ENCODE measurements at regions not wholly inside any gene's neighbourhood (a gene's known extent, or its start where the extent isn't known, plus 50 kb on each side); places are given as distances from the start of the nearest gene placed in this dataset.

DNA sequence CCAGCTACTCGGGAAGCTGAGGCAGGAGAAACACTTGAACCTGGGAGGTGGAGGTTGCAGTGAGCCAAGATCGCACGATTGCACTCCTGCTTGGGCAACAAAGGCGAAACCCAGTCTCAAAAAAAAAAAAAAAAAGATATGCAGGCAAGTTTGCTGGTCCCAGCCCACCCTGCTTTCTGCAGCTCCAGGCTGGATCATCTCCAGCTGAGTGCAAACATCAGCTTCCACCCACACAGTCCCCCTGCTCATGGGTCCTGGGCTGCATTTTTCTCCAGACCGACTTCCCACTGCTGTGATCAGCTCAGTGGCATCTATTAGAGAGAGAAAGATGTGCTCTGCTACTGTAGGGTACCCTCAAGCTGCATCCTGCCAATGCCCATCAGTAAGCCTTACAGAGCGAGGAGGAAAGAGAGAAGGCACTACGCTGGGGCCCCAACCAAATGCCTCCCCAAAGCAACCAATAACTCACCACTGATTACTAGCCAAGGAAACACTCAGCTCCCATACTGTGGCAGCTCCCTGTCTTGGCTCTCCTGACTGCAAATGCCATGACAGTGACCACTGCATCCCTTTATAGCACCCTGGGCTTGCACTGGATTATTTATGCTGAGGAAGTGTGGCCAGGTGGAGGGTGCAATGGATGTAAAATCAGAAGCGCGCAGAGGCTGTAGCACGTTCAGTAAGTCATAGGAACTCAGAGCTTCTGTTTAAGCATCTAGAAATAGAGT is 170.9 kb upstream of the ZNF507 start:
- ATAC-seq (ENCODE audit: low read depth) (no peak), DNase-seq (no peak)
- no peak overlapping the region for H3K9ac ChIP-seq (ENCODE audit: low read depth, low read length)
- no peak overlapping the region for H3K18ac ChIP-seq (ENCODE audit: low read depth, low read length)
- no peak overlapping the region for H3K23ac ChIP-seq (ENCODE audit: low read depth, low read length)
- H2AFZ ChIP-seq (replicated peaks; ENCODE audit: low read length, poor library complexity): no peak overlapping the region
- in situ Hi-C loops (cut with MboI; ENCODE audit: low sequenced_read_pairs) (no loop called here), dilution Hi-C loops (cut with HindIII; ENCODE audit: low sequenced_read_pairs, unreplicated experiment) (no loop called here), intact Hi-C loops (cut with micrococcal nuclease) (no loop called here)
- H2BK20ac ChIP-seq (ENCODE audit: low read depth, low read length): no peak overlapping the region
- CTCF ChIA-PET: no interaction called here
- no peak overlapping the region for H3K27ac ChIP-seq (ENCODE audit: insufficient read depth, low read length)
- 60% methylated on average over 3 of the region's 10 CpGs; no CpG with 5 or more reads in 1 of the 2 experiments for WGBS, 2 experiments (ENCODE audit: extremely low coverage in 2 of 2, insufficient read length in 1 of 2)
- H4K8ac ChIP-seq (ENCODE audit: low read depth in 2 of 2, low read length in 2 of 2): no peak overlapping the region
- H3K4me1 ChIP-seq (ENCODE audit: control insufficient read depth, insufficient read depth, low read length): no peaks in the 10 kb centered on the region
- H4K20me1 ChIP-seq (ENCODE audit: insufficient read depth, low read length): no peaks in the 10 kb centered on the region
- H3K9me3 ChIP-seq (ENCODE audit: control insufficient read depth, insufficient read depth, low read length): no peaks in the 10 kb centered on the region
- no peak overlapping the region for H4K5ac ChIP-seq (ENCODE audit: low read depth, low read length)
- H3K27me3 ChIP-seq (ENCODE audit: control insufficient read depth, insufficient read depth, low read length): no peaks in the 10 kb centered on the region
- no peaks in the 10 kb centered on the region for H3K36me3 ChIP-seq (ENCODE audit: control insufficient read depth, insufficient read depth, low read length)
- no peak overlapping the region for H2BK120ac ChIP-seq (ENCODE audit: low read depth, low read length)
- H3K4ac ChIP-seq (ENCODE audit: low read depth, low read length): no peak overlapping the region
- H3K79me1 ChIP-seq (ENCODE audit: low read depth in 1 of 2, low read length in 2 of 2): no peaks in the 10 kb centered on the region
- H3K4me2 ChIP-seq (ENCODE audit: low read depth, low read length): no peak overlapping the region
- no peak overlapping the region for H2AK5ac ChIP-seq (ENCODE audit: low read depth, low read length)
- H3K56ac ChIP-seq (ENCODE audit: extremely low read depth, insufficient read depth, low read length): no peak overlapping the region
- no peak overlapping the region for H4K91ac ChIP-seq (ENCODE audit: insufficient read depth, low read depth, low read length)
- H2AK9ac ChIP-seq (replicated peaks; ENCODE audit: low read depth, low read length, poor library complexity): no peak overlapping the region
- no peak for TF ChIP-seq RCOR1 (IDR thresholded peaks at IDR 0.05; ENCODE audit: insufficient replicate concordance, low read length)
- no peak for TF ChIP-seq RFX5 (IDR thresholded peaks at IDR 0.05; ENCODE audit: low read depth, low read length)
- TF ChIP-seq MAZ (IDR thresholded peaks at IDR 0.05; ENCODE audit: borderline replicate concordance, low read depth, low read length): no peak
- TF ChIP-seq, protein P1, sequence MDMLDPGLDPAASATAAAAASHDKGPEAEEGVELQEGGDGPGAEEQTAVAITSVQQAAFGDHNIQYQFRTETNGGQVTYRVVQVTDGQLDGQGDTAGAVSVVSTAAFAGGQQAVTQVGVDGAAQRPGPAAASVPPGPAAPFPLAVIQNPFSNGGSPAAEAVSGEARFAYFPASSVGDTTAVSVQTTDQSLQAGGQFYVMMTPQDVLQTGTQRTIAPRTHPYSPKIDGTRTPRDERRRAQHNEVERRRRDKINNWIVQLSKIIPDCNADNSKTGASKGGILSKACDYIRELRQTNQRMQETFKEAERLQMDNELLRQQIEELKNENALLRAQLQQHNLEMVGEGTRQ (IDR thresholded peaks at IDR 0.05; ENCODE audit: low read depth, low read length): no peak
- TF ChIP-seq NFE2L2 (IDR thresholded peaks at IDR 0.05; ENCODE audit: low read depth, low read length): no peak
- no peak for TF ChIP-seq MAFK (IDR thresholded peaks at IDR 0.05; ENCODE audit: low read depth, low read length)
- TF ChIP-seq FOS (IDR thresholded peaks at IDR 0.05; ENCODE audit: low read depth, low read length): no peak
- TF ChIP-seq BHLHE40 (IDR thresholded peaks at IDR 0.05; ENCODE audit: low read depth, low read length): no peak
- TF ChIP-seq POLR2A (IDR thresholded peaks at IDR 0.05; ENCODE audit: low read depth, low read length): no peak
- TF ChIP-seq, protein P2, sequence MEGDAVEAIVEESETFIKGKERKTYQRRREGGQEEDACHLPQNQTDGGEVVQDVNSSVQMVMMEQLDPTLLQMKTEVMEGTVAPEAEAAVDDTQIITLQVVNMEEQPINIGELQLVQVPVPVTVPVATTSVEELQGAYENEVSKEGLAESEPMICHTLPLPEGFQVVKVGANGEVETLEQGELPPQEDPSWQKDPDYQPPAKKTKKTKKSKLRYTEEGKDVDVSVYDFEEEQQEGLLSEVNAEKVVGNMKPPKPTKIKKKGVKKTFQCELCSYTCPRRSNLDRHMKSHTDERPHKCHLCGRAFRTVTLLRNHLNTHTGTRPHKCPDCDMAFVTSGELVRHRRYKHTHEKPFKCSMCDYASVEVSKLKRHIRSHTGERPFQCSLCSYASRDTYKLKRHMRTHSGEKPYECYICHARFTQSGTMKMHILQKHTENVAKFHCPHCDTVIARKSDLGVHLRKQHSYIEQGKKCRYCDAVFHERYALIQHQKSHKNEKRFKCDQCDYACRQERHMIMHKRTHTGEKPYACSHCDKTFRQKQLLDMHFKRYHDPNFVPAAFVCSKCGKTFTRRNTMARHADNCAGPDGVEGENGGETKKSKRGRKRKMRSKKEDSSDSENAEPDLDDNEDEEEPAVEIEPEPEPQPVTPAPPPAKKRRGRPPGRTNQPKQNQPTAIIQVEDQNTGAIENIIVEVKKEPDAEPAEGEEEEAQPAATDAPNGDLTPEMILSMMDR (conservative IDR thresholded peaks at IDR 0.05; ENCODE audit: low read depth, low read length): no peak
- TF ChIP-seq CEBPB (IDR thresholded peaks at IDR 0.05; ENCODE audit: low read depth, low read length): no peak
- TF ChIP-seq, protein P3, sequence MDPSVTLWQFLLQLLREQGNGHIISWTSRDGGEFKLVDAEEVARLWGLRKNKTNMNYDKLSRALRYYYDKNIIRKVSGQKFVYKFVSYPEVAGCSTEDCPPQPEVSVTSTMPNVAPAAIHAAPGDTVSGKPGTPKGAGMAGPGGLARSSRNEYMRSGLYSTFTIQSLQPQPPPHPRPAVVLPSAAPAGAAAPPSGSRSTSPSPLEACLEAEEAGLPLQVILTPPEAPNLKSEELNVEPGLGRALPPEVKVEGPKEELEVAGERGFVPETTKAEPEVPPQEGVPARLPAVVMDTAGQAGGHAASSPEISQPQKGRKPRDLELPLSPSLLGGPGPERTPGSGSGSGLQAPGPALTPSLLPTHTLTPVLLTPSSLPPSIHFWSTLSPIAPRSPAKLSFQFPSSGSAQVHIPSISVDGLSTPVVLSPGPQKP (IDR thresholded peaks at IDR 0.05; ENCODE audit: borderline replicate concordance, low read depth, low read length): no peak
- no TSS peak for BruUV-seq (replicated peaks)
- no peak overlapping the region for H2BK15ac ChIP-seq (ENCODE audit: low read depth, low read length)
- H3K14ac ChIP-seq (replicated peaks; ENCODE audit: low read depth, low read length): no peak overlapping the region
- POLR2A ChIA-PET (ENCODE audit: unreplicated experiment): no interaction called here
- H3K9me1 ChIP-seq (ENCODE audit: insufficient read depth, low read length): no peaks in the 10 kb centered on the region
- H2BK5ac ChIP-seq (ENCODE audit: low read depth, low read length, poor library complexity, severe bottlenecking): no peak overlapping the region
- no peak overlapping the region for H3K4me3 ChIP-seq (ENCODE audit: insufficient read depth, low read depth, low read length)

Measured in IMR-90 (cell line).